Activated naive CD4-positive, alpha-beta T cell treated with anti-CD3 and anti-CD28 coated beads for 36 hours (primary cell): ENCODE measurements at regions not wholly inside any gene's neighbourhood (a gene's known extent, or its start where the extent isn't known, plus 50 kb on each side); places are given as distances from the start of the nearest gene placed in this dataset.

Source experiments
- CTCF ChIA-PET: fragments of 350-600 bp; sonication (Branson Sonifier 250); formaldehyde crosslinking; loops from one replicate; lab custom pipeline; 2021; ENCODE audit warnings: antibody characterized with exemption; lab: Charles Lee
- DNase-seq: peaks from one replicate; pipeline ENCODE4 v3.0.0-alpha.2; 2020
- H3K27ac Mint-ChIP-seq: one replicate; pipeline ENCODE4 v1.8.0; 2021; ENCODE audit warnings: mild to moderate bottlenecking, mixed read lengths
- H3K27me3 Mint-ChIP-seq: one replicate; pipeline ENCODE4 v1.8.0; 2021; ENCODE audit warnings: low read depth, mixed read lengths
- H3K36me3 Mint-ChIP-seq: one replicate; pipeline ENCODE4 v1.8.0; 2021; ENCODE audit warnings: low read depth, mixed read lengths
- H3K4me1 Mint-ChIP-seq: one replicate; pipeline ENCODE4 v1.8.0; 2021; ENCODE audit warnings: low read depth, mixed read lengths
- H3K4me3 Mint-ChIP-seq: one replicate; pipeline ENCODE4 v1.8.0; 2021; ENCODE audit warnings: mild to moderate bottlenecking, moderate library complexity, mixed read lengths
- H3K9me3 Mint-ChIP-seq: one replicate; pipeline ENCODE4 v1.8.0; 2021; ENCODE audit warnings: mixed read lengths
- intact Hi-C: fragments of 100-400 bp; cut with micrococcal nuclease; formaldehyde crosslinking; loops from one replicate; pipeline ENCODE4 v1.15.1; 2023

- DNase-seq, result no peak
- CTCF ChIA-PET, result no interaction called here
- intact Hi-C loops, result no loop called here
- no peak overlapping the region for H3K27ac Mint-ChIP-seq
- H3K4me1 Mint-ChIP-seq, result no peaks in the 10 kb centered on the region
- no peak overlapping the region for H3K4me3 Mint-ChIP-seq
- no peaks in the 10 kb centered on the region for H3K27me3 Mint-ChIP-seq
- no peaks in the 10 kb centered on the region for H3K36me3 Mint-ChIP-seq
- no peaks in the 10 kb centered on the region for H3K9me3 Mint-ChIP-seq
These were observed 54.0 kb upstream of the CES5A start for GRCh38 chr16:55929181-55929580.

- H3K27ac Mint-ChIP-seq, result no peak overlapping the region
- no peaks in the 10 kb centered on the region for H3K9me3 Mint-ChIP-seq
- CTCF ChIA-PET, result no interaction called here
- intact Hi-C loops, result no loop called here
- H3K4me3 Mint-ChIP-seq, result no peak overlapping the region
- DNase-seq, result no peak
- H3K4me1 Mint-ChIP-seq, result no peaks in the 10 kb centered on the region
- H3K36me3 Mint-ChIP-seq, result no peaks in the 10 kb centered on the region
- H3K27me3 Mint-ChIP-seq, result peaks cover 11% of the 10 kb centered on the region
These were observed 50.1 kb upstream of the CES5A start for GRCh38 chr16:55925242-55925641.
